ENCODE measurements at regions not wholly inside any gene's neighbourhood (a gene's known extent, or its start where the extent isn't known, plus 50 kb on each side); places are given as distances from the start of the nearest gene placed in this dataset.

GRCh38 chr12:111173391-111173790 lies 195.5 kb downstream of the PHETA1 start:
- DNase-seq: no peak

- DNase-seq: no peak
These were observed 196.1 kb downstream of the PHETA1 start for GRCh38 chr12:111172786-111173185.

- DNase-seq: no peak
These were observed 197.1 kb downstream of the PHETA1 start for GRCh38 chr12:111171832-111172231.

DNA sequence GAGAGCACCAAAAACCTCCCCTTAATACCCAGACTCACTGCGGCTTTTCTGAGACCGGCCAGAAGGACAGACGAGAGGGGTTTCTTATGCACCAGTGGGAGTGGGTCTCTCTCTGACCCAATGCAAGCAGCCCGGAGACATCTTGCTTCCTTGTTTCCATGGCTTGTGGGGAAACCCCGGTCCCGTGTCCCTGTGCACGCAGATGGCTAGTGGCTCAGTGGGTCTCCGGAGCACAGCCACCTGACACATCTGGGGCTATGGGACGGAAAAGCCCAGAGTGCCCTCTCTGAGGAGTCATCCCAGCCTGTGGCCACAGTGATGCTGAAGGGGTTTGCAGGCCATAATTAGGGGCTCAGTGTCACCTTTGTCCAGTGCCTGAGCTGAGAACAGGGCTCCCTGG lies 197.6 kb downstream of the PHETA1 start:
- DNase-seq: no peak

DNA sequence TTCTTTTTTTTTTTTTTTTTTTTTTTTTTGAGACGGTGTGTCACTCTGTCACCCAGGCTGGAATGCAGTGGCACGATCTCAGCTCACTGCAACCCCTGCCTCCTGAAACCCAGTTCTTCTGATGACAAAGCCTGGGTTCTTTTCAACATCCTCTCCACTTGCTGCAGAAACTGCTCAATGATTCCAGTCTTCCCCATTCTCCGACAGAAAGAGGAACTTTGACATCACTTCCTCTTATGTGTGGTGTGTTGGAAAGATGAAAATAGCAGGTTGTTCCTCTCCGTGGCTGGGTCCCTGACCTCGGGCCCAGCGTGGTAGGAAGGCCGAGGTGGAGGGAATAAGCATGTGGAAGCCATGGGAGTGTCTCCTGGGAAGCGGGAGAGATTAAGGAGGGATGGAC lies 198.4 kb downstream of the PHETA1 start:
- no peak for DNase-seq

DNA sequence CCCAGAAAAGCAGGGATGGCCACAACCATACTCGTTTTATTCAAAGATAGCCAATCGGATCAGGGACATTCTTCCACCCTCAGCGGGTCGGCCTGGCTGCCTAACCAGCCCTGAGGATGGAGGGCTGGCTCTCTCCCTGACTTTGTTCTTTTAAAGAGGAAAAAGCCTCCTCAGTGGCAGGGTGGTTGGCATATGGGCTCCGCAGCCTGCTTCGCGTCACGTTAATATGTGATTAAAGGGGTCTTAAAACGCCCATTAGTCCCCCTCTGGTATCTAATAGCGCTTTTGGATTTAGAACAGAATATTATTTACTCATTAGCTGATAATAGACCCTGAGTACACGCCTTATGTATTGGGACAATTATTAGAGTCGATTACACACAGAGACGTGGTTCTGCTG lies 199.4 kb downstream of the PHETA1 start:
- no peak for DNase-seq

GRCh38 chr12:111169032-111169431 lies 199.9 kb downstream of the PHETA1 start:
- no peak for DNase-seq

DNA sequence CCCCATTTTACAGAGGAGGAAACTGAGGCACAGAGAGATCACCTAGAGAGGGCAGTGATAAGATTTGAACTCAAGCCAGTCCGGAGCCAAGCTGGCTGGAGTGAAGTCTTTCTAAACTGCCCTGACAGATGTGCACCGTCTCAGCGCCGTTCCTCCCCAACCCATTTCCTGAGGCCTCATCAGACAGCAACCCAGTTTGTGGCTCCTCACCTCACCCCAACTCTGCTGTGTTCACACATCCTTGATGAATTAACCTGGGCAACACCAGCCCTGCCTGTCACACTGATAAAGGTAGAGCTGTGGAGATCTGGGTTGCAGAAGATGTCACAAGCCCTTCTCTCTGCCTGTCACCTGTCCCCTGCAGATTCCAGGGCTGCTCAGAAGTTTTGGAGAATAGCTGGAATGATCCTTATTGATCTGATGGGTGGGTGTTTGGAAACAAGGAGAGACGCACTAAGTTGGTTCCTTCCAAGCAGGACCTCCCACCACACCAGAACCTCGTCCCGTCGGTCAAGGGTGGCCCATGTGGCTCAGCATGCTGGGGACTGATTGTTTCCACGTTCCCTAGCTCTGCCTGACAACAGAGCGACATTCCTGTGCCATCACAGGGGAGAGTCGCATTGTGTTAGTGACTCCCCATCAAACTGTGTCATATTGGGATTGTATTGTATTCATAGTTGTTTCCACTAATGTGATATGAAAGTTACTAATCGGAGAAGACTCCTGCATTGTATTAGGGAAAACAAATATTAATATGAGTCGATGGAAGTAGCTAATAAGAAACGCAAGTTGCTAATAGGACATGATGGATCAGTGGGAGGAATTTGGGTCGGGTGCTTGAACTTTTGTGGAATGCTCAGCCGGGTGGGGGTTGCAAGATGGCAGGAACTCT lies 200.6 kb downstream of the PHETA1 start:
- DNase-seq: no peak

DNA sequence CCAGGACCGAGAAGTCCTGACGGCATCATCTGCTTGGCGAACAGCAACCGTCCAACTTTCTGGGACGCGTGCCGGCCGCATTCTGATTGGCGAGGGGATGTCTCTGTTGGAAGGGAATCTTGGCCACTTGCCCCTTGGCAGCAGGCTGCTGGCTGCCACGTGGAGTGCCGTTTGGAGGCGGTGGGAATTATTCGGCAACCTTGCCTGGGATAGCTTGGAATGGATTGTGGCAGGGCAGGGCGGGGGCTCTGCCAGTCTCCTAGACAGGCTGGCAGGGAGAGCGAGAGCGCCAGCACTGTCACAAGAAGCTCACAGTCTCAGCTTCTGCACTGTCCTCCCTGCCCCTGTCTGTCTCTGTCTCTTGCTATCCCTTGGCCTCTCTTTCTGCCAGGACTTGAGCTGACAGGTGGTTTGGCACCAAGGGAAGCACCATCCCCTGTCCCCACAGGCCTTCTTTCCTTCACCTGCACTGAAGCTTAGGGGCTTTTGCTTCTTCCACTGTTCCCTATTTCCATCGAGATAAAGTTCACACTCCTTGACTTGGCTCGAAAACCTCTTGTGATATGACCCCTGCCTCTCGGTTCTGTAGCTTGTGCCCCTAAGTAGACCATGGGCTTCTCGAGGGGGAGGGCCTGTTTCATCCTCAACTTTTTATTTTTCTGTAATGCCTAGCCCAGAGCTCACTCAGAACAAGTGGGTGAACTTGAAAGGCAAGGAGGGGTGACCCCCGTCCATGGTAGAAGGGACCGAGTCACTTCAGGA lies 201.9 kb downstream of the PHETA1 start:
- DNase-seq: no peak

DNA sequence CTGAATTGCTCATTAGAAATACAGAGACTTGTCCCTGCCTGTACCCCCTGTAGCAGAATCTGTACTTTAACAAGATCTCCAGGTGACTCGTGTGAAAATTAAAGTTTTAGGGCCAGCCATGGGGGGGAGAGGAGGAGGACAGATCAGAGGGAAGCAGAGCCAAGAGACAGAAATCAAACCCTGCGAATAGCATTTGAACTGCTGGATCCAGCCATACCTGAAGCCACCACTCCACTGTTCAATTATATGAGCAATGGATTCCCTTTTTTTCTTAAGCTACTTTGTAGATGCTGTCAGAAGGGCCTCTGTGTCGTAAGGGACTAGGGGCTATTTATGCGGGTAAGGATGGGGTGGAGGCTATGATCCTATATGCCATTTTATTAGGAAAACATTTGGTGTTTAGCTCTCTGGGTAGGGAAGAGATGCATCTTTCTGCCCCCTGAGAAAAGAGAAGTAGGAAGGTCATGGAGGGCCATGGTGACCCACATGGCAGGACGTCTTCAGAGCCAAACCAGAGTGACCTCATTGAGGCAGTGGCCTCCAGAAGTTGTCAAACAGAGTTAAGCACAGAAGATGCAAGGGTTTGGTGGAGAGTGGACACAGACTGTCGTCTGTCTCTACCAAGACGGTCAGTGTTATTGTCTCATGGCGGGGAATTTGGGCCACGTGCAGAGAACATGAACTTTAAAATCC lies 203.9 kb downstream of the PHETA1 start:
- DNase-seq: no peak

DNA sequence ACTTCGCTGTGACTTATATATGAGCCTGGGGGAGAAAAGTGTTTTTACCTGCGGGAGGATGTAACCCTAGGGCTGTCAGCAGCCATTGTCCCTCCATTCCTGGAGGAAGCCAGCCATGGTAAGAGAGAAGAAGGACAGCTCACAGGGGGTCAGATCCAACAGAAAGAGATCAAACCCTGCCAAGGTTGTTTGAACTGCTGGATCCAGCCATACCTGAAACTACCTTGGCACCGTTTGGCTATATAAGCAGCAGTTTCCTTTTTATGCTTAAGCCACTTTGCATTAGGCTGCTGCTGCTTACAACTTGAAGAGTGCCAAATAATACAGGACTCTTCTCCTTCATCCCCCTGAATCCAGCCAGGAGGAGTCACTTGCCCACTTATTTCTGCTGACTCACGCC lies 205.5 kb downstream of the PHETA1 start:
- no peak for DNase-seq

DNA sequence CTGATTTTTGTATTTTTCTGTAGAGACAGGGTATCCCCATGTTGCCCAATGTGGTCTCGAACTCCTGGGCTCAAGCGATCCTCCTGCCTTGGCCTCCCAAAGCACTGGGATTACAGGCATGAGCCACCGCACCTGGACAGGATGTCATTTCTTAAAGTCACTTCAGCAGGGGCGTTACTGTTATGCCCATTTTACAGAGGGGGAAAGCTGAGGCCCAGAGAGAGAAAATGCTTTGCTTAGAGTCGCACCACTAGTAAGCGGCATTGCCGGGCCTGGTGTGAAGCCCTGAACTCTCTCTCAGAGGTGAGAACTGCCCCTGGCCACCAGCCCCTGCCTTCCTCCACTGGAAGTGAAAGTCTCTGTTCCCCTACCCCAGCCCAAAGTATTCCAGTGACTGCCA lies 207.0 kb downstream of the PHETA1 start:
- no peak for DNase-seq

GRCh38 chr12:111160350-111161241 lies 208.3 kb downstream of the PHETA1 start:
- DNase-seq: no peak

DNA sequence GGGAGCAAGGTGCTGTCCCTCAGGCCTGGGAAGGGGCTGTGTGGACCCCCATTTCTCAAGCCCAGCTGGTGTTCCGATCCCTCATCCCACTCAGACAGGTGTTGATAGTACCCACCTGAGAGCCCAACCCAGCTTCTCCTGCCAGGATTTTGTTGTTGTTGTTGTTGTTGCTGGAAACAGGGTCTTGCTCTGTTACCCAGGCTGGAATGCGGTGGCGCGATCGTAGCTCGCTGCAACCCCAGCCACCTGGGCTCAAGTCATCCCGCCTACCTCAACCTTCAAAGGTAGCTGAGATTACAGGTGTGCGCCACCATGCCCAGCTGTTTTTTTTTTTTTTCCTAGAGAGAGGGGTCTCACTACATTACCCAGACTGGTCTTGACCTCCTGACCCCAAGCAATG lies 209.9 kb downstream of the PHETA1 start:
- no peak for DNase-seq

DNA sequence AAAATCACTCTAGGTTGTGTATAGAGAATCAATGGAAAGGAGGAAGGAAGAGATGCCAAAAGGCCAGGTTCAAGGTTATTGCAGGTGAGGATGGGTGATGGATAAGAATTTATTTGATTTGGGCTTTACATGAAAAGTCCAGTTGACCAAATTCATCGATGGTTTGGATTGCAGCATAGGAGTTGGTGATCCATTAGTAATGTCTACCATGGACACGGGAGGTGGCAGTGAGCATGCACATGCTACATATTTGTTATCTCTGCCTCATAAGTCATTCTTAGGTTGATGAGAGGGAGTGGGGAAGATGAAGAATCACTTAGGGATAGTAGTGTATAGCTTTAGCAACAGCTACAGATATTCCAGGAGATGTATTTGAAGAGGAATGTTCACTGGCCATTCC lies 211.4 kb downstream of the PHETA1 start:
- DNase-seq: no peak

- no peak for DNase-seq
These were observed 212.6 kb downstream of the PHETA1 start for GRCh38 chr12:111156304-111156703.

DNA sequence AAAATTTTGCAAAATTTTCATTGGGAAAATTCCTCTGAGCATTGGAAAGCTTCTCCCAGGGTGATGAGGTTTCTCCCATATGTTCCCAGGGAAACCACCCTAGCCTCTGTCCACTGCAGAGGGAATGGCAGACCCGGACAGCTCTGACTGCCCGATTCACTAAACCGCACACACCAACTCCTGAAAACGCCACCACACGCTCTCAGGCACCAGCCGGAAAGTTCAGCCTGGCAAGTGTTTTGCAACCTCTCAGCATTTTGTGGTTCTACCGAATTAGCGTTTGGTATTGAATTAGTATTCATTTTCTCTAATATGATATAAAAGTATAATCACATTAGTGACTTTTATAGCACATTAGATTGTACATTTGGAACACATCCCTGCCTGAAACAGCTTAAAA lies 213.4 kb downstream of the PHETA1 start:
- DNase-seq: no peak

DNA sequence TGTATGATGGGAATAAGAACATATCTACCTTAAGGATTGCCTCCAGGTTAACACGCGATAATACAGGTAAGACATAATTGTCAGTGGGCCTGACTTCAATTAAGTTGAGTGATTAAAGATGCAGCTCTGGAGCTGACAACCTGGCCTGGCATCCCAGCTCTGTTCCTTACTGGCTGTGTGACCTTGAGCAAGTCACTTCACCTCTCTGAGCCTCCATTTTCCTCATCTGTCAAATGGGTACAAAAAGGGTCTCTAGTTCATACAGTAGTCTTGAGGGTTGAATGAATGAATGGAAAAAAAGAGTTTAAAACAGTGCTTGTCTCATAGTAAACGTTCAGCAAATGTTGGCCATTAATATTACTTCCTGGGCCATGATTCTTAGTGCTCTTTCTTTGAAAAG lies 213.9 kb downstream of the PHETA1 start:
- no peak for DNase-seq

GRCh38 chr12:111154147-111154834 lies 214.6 kb downstream of the PHETA1 start:
- DNase-seq: no peak

DNA sequence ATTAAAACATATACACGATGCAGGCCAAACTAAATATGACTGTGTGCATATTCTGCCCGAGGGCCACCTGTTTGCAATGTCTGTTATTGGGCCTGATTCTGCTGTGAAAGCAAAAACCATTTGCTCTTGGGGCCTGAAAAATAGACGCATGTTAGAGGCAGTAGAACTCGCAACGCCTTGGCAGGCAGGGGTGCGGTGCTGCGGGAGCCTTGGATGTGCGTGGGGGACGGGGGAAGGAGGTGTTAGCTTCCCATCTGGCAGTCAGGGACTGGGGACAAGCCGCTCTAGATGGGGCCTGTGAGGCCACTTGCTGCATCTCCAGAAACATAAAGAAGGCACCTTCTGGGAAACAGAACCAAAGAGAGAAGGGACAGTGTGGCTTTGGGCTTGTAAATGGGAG lies 216.3 kb downstream of the PHETA1 start:
- DNase-seq: no peak

- no peak for DNase-seq
These were observed 217.7 kb downstream of the PHETA1 start for GRCh38 chr12:111150921-111151840.
